GM18508 (cell line): ENCODE measurements at regions not wholly inside any gene's neighbourhood (a gene's known extent, or its start where the extent isn't known, plus 50 kb on each side); places are given as distances from the start of the nearest gene placed in this dataset.
"Not testable (repeated sequence)": the region's sequence is repeated elsewhere in the genome, so short reads cannot be mapped to it uniquely, and the experiment has no call there.

ENCODE experiments used
- ATAC-seq: cut with Tn5 transposase; IDR thresholded peaks from one replicate; pipeline ENCODE4 v1.9.1; 2021; ENCODE audit warnings: moderate number of reproducible peaks; ENCODE audit not compliant: insufficient read depth, unreplicated experiment

DNA sequence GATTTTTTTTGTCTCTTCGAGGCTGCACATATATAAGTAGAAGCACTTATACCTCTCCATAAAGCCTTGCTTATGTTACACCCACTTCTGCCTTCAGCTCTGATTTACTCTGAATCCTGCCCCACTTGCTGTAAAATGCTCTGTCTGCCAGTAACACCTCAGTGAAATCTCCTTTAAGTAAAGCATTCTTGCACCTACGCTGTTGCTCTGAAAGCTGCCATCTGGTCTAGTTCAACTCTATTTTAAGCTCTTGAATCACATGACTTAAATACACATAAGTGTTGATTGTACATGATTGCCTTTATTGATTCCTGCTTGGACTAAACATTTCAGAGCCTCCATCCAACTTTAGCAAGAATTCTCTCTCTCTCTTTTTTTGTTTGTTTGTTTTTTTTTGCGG is 609.0 kb upstream of the CELF4 start:
- no peak for ATAC-seq

DNA sequence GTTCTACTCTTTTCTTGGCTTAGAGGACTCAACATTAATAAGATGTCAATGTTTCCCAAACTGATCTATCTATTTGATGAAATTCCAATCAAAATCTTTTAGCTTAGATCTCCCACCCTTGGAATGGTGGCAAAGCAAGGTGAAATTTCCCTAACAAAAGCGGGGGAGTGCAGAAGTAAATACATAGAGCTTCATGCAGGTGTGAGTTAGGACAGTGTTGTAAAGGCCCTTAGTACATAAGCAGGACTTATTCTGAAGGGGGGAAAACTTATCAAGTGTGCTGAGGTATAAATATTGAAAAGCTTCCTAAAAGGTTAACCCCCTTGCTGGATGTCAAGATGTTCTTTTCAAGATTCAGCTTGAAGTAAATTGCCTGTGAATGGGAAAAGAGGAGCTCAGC is 608.6 kb upstream of the CELF4 start:
- ATAC-seq, result no peak

DNA sequence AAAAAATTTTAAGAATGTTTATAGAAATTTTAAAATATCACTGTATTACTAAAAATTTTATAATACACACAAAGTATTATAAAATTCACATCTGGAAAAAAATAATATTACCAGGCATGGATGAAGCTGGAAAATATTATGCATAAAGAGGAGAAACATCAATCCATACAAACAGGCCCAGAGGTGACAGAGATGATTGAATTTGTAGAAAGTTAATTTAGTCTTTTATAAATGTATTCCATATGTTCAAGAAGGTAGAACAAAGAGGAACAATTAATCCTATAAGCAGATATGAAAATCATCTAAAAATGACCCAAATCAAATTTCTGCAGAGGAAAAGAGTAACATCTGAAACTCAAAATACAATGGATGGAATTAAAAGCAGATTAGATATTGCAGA is 605.2 kb upstream of the CELF4 start:
- no peak for ATAC-seq

DNA sequence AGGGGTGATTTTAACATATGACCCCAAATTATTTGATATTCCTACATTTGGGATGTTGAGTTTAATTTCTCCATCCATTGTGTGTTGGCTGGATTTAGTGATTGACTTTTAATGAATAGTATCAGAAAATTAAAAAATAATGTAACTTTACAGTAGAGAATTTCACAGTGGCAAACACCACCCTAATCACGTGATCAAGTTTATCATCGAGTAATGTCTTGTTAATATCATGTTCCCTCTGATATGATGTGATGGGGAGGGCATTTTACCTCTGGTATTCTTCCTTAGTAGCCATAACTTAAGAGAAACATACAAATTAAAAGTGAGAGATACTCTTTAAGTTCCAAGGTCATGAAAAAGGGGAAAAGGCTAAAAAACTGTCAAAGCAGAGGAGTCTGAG is 602.0 kb upstream of the CELF4 start:
- no peak for ATAC-seq

DNA sequence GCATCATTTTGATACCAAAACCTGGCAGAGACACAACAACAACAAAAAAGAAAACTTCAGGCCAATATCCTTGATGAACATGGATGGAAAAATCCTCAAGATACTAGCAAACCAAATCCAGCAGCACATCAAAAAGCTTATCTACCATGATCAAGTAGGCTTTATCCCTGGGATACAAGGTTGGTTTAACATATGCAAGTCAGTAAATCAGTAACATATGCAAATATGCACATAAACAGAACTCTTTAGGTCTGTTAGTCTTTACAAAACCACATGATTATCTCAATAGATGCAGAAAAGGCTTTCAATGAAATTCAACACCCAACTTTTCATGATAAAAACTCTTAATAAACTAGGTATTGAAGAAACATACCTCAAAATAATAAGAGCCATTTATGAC is 587.5 kb upstream of the CELF4 start:
- ATAC-seq, result not testable (repeated sequence)

DNA sequence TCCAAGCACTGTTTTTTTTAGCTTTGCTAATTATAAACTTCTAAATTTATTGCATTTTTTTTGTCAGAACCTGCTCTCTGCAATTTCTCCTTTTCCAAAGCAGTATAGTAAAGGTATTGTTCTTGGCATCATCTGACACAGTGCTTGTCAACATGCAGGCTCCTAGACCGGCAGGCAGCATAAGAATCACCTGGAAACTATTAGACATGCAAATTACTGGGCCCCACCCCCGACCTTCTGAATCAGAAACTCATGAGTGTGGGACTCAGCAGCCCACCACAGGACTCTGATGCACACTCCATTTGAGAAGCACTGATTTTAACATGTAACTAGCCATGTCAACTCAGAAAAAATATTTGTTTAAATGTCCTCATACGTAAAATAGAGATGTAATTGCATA is 551.1 kb upstream of the CELF4 start:
- no peak for ATAC-seq

DNA sequence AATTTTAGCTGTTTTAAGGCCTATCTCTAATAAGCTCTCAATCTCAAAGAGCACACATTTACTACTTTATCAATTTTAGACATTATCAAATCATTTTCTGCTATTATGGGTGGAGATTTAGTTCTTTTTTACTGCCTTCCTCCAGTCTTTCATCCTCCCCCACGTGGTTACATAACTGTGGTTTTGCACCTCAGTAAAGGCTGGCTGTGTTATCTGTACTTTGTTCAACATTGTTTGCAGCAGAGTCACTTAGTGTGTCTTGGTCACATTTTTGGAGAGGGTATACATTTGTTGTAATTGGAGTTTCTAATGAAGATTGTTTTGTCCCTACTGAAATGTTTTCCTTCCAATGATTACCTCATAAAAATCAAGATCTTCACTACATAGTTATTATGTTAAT is 549.6 kb upstream of the CELF4 start:
- ATAC-seq, result no peak

DNA sequence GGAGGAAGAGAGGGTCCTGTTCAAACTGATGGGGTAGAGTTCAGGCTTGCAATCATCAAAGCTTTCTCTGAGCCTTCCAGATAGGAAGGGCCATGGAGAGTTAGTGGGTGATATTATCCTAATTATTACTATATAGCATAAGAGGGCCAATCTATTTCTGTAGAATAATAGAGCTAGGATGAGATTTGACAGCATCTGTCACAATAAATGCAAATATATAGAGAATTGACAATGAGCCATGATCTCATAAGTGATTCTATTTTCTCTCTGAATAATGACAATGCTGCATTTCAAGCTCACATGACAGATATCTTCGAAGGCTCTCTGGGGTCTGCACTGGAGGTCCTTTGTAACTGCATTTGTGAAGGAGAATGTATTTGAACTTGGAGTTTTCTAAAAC is 521.9 kb upstream of the CELF4 start:
- ATAC-seq, result no peak

DNA sequence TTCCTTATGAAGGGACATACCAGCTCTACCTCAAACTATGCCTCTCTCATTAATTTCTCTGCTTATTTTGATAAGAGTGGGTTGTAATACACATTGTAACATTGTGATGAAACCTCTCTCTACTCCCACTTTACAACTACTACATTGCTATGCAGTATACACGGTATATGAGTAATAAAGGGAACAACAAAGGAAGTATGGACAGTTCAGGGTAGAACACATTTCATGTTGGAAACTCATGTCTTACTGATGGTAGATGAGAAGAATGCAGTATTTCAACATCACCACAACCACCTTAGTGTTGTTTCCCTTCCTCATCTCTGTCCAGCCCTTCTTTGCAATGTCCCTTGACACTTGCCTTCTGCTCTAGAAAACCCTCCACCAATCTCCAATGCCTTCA is 515.9 kb upstream of the CELF4 start:
- no peak for ATAC-seq

DNA sequence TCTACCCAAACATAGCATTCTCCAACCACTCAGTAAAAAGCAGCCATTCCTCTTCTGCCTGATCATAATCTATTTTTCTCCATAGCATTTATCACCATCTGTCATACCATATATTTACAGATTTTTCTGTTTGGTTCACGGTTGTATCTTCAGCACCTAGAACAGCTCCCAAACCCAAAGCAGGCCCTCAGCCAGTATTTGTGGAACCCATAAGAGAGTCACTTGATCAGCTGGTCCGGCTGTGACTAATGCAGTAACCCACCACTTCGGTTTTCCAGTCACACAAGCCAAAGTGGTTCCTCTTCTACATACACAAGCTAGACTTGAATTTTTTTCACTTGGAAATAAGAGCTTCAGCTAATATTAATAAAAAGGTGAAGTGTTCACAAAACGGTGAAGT is 511.6 kb upstream of the CELF4 start:
- no peak for ATAC-seq

DNA sequence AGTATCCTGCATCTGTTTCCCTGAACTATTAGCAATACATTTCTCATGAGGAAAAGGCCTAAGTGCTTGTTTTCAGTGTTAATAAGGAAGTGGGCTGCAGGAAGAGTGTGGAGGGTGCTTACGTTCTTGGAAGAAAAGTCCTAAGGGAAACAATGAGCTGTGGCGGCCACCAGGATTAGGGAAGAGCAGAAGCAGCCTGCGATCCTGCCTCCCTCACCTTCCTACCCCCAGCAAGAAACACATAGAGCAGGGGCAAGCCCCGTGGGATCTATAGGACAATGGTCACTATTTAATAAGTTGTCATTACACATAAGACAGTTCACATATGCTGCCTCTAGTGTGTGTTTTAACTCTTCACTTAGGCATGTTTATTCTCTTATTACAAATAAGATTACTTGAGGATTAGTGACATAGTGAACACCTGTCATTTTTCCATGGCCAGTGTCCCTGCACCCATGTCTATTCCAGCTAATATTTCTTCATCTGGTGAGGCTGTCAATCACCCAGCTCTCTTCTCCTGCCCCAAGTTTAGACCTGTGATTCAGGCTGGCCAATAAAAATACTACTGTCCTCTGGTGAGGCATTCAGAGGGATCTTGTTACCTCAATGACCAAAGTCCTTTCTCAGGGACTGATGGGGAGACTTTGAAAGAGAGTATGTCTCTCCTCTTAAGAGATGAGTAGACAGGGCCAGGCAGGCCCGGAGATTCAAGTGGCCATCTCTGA is 510.9 kb upstream of the CELF4 start:
- no peak for ATAC-seq

DNA sequence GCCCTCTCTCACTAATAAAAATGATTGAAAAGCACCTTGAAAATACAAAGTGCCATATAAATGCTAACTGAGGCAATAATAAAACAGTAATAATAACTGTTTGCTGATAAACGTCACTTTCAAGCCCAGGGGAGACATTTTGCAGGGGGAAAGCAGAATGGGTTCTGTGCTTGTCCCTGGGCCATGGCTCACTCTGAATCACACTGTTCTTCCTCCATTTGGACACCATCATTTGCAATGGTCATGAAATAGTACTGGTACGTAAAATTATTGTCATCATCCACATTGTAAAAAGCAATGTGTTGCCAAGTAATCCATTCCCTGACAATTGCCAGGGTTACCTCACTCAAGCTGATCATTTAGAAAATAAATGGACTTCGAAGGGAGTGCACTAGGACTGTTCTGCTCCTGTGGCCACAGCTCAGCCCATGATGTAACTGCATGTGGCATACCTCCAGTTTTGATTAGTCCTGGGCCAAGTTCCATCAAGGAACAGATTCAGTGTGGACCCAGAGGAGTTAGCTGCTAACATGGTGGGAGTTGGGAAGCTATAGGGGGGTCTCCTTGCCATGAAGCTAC is 508.8 kb upstream of the CELF4 start:
- ATAC-seq, result no peak

DNA sequence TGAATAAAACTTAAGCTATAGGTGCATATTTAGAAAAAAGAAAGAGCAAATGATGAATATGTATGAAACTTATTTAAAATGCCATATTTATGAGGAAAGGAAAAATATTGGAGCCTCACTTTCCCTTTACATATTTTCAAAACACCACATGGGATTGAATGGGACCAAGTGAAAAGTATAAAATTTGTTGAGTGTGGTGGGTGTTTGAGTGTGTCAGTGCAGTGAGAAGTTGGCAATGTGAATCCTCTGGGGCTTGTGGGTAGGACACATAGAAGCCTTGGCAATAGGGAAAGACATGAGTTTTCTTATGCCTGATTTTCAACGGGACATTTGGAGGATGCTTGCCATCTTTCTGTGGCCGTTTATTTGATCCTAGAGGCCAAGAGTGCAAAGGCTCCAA is 502.2 kb upstream of the CELF4 start:
- ATAC-seq, result no peak

DNA sequence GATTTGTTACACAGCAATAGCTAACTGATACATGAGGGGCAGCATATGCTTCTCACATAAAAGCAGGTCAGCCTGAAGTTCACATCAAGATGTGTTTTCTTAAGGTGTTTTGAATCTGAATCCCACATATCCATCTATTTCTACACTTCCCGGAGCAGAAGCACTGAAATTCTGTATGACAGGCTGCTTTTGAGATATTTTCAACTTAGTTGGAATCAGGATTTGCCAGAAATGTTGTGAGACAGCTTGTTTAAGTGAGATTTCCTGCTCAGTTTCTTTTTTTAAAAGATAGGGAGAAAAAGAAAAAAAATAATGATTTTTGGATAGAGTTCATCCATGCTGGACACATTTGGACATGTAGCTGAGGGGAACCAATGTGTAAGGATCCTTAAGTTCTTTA is 501.5 kb upstream of the CELF4 start:
- no peak for ATAC-seq

DNA sequence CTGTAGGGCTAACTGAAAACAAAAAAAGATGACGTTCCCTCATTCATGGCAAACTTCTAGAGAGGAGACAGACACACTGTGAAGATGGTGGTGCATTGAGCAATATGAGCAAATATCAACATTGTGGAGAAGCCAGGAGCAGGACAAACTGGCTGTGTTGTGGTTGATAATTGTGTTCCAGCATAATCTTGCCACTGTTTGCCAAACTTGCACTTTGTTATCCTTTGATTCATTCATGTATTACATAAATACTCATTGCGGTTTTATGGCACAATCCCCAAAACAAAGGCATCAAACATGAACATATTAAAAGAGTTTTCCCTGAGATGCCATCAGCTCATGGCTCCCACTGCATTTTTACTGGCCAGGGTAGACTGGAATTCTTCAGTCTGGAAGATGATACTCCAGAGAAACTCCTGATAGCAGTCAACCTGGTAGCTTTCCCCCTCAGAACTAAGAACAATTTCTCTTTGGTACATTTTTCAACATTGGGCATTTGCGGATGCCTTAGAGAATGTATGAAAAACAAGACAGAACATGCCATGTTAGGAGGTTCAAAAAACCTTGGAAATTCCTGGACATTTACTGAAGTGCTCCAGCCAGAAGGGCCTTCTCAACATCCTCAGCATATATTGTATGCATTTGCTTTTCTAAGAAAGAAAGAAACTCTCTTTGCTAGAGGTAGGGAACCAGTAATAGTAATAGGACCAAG is 487.4 kb upstream of the CELF4 start:
- no peak for ATAC-seq

DNA sequence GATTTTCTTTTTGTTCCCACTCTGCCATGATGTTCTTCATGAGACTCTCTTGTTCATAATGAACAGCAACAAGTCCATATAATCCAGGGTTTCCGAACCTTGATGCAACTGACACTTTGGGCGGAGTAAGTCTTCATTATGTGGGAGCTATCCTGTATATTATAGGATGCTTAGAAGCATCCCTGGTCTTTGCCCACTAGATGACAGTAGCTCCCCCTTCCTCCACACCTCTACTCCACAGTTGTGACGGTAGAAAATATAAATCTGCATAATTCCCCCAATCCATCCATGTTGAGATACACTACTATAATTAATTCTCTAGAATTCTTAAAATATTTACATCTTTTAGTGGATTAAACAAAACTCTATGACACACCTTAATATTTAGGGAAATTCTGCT is 482.2 kb upstream of the CELF4 start:
- ATAC-seq, result no peak

DNA sequence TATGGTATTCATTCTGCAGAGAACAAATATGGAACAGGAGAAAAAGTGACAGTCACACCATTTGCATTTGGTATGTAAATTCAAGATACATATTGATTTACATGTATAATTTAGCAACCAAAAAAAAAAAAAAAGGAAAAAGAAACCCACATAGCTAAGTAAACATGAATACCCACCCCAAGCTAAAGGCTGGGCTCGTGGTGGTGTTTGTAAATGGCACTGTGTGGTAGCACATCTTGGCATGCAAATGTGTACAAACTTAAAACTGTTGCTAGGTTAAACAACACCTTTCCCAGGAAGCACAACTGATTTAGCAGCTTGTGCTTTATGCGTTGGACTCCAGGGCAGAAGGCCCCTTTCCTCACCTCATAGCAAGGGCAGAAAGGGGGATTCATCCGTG is 481.1 kb upstream of the CELF4 start:
- ATAC-seq, result no peak

DNA sequence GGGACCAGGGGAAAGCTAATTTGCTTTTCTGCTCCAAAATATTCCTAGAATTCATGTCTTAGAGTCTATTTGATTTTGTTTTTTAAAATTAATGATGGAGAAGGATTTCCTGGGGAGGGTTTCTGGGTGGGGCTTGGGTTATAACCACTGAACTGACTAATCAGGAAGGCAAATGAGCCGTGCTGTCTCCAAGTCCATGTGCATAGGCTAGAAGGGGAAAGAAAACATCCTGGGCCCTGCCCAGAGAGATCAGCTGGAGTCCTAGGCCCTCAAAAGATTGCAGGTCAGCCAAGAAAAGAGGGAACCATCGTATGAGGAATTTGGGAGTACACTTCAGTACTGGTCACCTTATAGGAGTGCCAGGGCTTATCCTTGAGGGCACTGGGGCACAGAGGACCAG is 480.2 kb upstream of the CELF4 start:
- ATAC-seq, result no peak

DNA sequence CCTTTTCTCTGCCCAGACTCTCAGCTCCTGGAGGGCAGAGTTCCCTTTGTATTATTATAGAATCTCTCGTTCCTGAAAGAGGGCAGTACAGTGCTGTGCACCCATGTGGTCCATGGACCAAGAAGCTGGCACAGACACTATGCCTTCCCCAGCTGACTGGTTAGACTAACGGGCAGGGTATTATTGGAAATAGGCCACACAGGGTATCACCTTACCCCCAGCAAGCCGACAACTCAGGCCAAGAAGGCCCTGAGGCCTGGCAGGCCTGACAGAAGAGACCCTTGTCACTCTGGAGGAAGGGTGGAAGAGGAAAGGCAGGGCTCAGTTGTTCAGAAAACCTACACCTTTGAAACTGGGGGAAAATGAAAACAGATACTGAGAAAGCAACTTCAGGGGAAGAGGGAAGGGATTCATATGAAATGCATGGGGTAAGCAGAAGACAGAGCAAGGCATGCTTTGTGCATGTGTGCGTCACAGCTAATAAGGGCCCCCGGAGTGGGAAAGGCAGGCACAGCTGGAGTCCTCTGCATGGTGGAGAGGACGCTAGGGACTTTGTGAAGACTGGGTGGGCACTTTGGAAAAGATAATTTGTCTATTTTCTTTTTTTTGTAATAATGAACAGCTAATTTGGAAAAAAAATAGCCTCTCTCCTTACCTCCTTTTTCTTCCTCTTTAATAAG is 476.8 kb upstream of the CELF4 start:
- no peak for ATAC-seq

DNA sequence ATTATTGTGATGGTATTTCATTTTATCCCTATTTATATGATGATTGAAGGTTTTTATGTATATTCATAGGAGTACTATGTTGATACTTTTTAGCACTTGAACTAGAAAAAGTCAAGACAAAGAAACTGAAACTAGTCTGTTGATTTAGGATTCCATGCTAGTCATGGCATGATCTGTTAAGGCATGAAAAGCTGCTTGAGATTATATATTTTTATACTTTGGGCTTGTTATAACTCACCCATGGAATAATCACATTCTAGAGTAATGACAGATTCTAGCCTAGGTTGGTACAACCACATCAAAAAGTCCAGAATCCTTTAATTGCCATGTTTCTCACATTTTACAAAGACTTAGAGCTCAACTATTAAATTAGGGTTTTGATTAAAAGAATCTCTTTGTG is 472.6 kb upstream of the CELF4 start:
- ATAC-seq, result no peak

DNA sequence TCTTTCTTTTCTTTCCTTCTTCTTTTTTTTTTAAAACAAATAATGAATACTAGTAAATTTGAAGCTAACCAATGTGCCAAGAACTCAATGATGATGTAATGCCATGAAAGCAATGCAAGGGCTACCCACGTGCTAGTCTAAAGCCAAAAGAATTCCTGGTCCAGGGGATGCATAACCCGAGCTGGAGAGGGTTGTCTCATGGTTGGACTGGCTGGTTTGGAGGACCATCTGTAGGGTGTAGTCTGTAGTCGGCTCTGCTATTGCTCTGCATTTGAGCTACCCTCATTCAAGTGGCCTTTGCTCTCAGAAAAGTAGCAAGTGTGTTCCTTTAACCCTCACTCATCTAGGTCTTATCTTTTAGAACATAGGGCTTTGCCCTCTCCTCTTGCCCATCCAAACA is 469.6 kb upstream of the CELF4 start:
- no peak for ATAC-seq
